SJSA1 (cell line): ENCODE measurements at regions not wholly inside any gene's neighbourhood (a gene's known extent, or its start where the extent isn't known, plus 50 kb on each side); places are given as distances from the start of the nearest gene placed in this dataset.

Experiments used
- DNase-seq, 2 experiments: peaks; one replicate each; pipeline ENCODE4 v3.0.0-alpha.2; 2015 to 2020; ENCODE audit warnings: low spot score in 2 of 2, low read depth in 1 of 2
- H3K27ac ChIP-seq: fragments of 250-450 bp; sonication (Bioruptor Pico); 2 replicates; pipeline ENCODE4 v1.5.1; 2020; ENCODE audit warnings: mild to moderate bottlenecking, moderate library complexity
- H3K27me3 ChIP-seq: fragments of 250-450 bp; sonication (Bioruptor Pico); replicated peaks from 2 replicates; pipeline ENCODE4 v1.5.1; 2020; ENCODE audit warnings: mild to moderate bottlenecking, moderate library complexity
- H3K36me3 ChIP-seq: fragments of 250-450 bp; sonication (Bioruptor Pico); 2 replicates; pipeline ENCODE4 v1.5.1; 2020; ENCODE audit warnings: mild to moderate bottlenecking
- H3K4me1 ChIP-seq: fragments of 250-450 bp; sonication (Bioruptor Pico); replicated peaks from 2 replicates; pipeline ENCODE4 v1.6.1; 2021; ENCODE audit warnings: mild to moderate bottlenecking
- H3K4me3 ChIP-seq: fragments of 250-450 bp; sonication (Bioruptor Pico); 2 replicates; pipeline ENCODE4 v1.5.1; 2020; ENCODE audit warnings: mild to moderate bottlenecking
- H3K9me3 ChIP-seq: fragments of 250-450 bp; sonication (Bioruptor Pico); replicated peaks from 2 replicates; pipeline ENCODE4 v1.5.1; 2020; ENCODE audit warnings: mild to moderate bottlenecking

- no peak overlapping the region for H3K27ac ChIP-seq
- H3K27me3 ChIP-seq = no peaks in the 10 kb centered on the region
- DNase-seq = no peak
- H3K36me3 ChIP-seq = no peaks in the 10 kb centered on the region
- H3K4me3 ChIP-seq = no peak overlapping the region
- H3K4me1 ChIP-seq = no peaks in the 10 kb centered on the region
- H3K9me3 ChIP-seq = no peaks in the 10 kb centered on the region
Observed at GRCh38 chr16:77131398-77131797, 59.6 kb upstream of the MON1B start.

GRCh38 chr16:77132051-77132618, 58.9 kb upstream of the MON1B start:
- H3K27ac ChIP-seq = no peak overlapping the region
- H3K36me3 ChIP-seq = no peaks in the 10 kb centered on the region
- H3K4me3 ChIP-seq = no peak overlapping the region
- H3K4me1 ChIP-seq = no peaks in the 10 kb centered on the region
- DNase-seq = no peak
- H3K27me3 ChIP-seq = no peaks in the 10 kb centered on the region
- H3K9me3 ChIP-seq = no peaks in the 10 kb centered on the region

GRCh38 chr16:77133706-77134105, 57.3 kb upstream of the MON1B start:
- no peak for DNase-seq
- Histone ChIP-seq H3K4me1 (no peaks in the 10 kb centered on the region), H3K9me3 (no peaks in the 10 kb centered on the region), H3K27me3 (no peaks in the 10 kb centered on the region), H3K36me3 (no peaks in the 10 kb centered on the region), H3K27ac (no peak overlapping the region), H3K4me3 (no peak overlapping the region)

- no peak for DNase-seq
- Histone ChIP-seq H3K27ac (no peak overlapping the region), H3K36me3 (no peaks in the 10 kb centered on the region), H3K27me3 (no peaks in the 10 kb centered on the region), H3K9me3 (no peaks in the 10 kb centered on the region), H3K4me3 (no peak overlapping the region), H3K4me1 (no peaks in the 10 kb centered on the region)
Observed at GRCh38 chr16:77137045-77137444, 53.9 kb upstream of the MON1B start.
